Activated CD4-positive, alpha-beta T cell treated with anti-CD3 and anti-CD28 coated beads, Interleukin-2, Interleukin-6, amounts not matched to agents 100 ng/mL and 50 ng/mL, durations not matched to agents 16 hours and 8 hours (primary cell): ENCODE measurements at regions not wholly inside any gene's neighbourhood (a gene's known extent, or its start where the extent isn't known, plus 50 kb on each side); places are given as distances from the start of the nearest gene placed in this dataset.
"Not testable (repeated sequence)": the region's sequence is repeated elsewhere in the genome, so short reads cannot be mapped to it uniquely, and the experiment has no call there.

ENCODE experiments used
- DNase-seq: peaks from one replicate; pipeline ENCODE4 v3.0.0-alpha.2; 2020

GRCh38 chr21:28104346-28104745 lies 888.3 kb downstream of the LTN1 start:
- no peak for DNase-seq

DNA sequence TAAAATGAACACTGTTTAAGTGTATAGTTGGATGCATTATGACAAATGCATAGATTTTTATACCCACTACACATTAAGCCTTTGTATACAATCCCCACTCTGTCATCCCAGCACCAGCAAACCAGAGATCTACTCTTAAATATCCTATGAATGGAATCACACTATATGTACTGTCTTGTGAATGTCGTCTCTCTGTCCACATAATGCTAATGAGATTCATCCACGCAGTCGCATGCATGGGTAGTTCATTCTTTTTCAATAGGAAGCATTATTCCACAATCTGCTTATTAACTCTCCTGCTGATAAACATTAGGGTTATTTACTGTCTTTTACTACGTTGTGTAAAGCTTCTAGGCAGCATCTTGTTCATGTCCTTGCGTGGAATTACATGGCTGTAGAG lies 892.3 kb downstream of the LTN1 start:
- no peak for DNase-seq

GRCh38 chr21:28099001-28099705 lies 893.5 kb downstream of the LTN1 start:
- no peak for DNase-seq

- DNase-seq, result no peak
These were observed 901.2 kb downstream of the LTN1 start for GRCh38 chr21:28091466-28091865.

- no peak for DNase-seq
These were observed 902.1 kb downstream of the LTN1 start for GRCh38 chr21:28090546-28090945.

DNA sequence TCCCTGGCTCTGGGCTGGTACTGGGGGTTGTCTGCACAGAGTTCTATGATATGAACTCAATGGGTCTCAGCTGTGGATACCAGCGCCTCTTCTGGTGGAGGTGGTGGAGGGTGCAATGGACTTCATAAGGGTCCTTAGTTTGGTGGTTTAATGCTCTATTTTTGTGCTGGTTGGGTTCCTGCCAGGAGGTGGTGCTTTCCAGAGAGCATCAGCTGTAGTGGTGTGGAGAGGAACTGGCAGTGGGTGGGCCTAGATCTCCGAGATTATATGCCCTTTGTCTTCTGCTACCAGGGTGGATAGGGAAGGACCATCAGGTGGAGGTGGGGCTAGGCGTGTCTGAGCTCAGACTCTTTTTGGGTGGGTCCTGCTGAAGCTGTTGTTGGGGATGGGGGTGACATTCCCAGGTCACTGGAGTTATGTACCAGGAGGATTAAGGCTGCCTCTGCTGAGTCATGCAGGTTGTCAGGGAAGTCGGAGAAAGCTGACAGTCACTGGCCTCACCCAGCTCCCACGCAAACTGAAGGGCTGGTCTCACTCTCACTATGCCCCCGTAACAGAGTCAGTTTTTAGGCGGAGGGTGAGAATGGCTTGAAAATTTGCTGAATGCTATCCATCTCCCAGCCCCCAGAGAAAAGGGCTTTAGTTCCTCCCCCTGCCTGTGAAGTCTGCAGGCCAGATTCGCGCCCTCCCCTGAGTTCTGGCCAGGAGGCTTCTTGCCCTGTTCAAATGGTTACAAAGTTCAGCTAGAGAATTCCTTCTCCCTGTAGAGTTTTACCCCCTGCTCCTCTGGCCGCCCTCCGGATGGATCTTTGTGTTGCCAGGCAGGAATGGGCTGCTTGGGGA lies 902.9 kb downstream of the LTN1 start:
- DNase-seq, result no peak

DNA sequence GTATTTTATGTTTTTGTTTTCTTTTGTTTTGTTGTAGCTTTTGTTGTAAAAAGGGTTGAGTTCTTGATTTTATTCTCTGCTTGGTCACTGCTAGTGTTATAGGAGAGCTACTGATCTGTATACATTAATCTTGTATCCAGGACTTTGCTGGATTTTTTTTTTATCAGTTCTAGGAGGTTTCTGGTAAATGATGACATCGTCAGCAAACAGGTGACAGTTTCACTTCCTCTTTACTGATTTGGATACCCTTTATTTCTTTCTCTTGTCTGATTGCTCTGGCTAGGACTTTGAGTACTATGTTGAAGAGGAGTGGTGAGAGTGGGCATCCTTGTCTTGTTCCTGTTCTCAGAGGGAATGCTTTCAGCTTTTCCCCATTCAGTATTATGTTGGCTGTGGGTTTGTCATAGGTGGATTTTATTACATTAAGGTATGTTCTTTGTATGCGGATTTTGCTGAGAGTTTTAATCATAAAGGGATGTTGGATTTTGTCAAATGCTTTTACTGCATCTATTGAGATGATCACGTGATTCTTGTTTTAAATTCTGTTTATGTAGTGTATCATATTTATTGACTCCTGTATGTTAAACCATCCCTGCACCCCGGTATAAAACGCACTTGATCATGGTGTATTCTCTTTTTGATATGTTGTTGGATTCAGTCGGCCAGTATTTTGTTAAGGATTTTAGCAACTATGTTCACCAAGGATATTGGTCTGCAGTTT lies 905.7 kb downstream of the LTN1 start:
- no peak for DNase-seq

- DNase-seq, result no peak
These were observed 907.7 kb downstream of the LTN1 start for GRCh38 chr21:28084951-28085350.

DNA sequence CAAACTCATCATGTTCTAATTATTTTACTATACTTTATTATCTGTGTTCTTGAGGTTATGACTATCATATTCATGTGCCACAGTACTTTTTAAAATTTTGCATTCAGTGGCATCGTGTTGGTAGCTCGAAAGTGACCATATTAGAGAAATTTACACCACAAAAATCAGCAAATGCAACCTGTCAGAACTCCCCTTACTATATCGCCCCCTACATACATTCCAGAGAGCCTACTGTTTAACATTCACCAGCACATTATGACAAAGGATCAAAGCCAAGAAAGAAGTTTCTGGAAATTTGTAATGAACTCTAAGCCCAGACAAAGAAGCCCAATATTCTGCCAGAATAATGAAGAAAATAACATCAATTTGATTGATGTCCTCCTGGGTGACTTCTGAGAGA lies 909.3 kb downstream of the LTN1 start:
- DNase-seq, result no peak

DNA sequence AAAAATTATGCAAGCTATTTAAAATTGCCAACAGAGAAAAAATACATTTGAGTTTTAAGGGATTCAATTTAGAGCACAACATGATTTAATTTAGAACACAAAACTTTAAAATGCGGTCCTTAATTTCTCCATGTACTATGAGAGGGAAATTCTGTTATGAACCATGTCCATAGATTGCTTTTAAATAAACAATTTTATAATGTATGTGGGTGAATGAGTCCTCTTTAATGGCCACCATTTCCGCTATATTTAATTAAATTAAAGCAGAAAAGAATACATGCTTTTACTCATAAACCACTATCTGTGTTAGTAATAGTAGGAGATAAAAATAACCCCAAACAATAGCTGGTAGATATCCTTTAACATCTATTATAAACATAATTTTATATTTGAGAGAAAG lies 914.6 kb downstream of the LTN1 start:
- no peak for DNase-seq

GRCh38 chr21:28074676-28075075 lies 918.0 kb downstream of the LTN1 start:
- no peak for DNase-seq

DNA sequence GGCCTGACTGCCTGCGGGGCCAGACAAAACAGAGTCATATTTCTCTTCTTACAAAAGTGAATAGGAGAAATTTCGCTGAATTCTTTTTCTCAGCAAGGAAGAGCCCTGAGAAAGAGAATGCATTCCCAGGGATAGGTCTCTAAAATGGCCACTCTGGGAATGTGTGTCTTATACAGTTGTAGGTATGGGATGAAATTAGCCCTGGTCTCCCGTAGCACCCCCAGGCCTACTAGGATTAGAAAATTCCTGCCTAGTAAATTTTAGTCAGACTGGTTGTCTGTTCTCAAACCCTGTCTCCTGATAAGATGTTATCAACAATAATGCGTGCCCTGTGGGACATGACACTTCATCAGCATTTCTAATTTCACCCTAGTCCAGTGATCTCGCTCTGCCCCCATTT lies 920.1 kb downstream of the LTN1 start:
- DNase-seq, result no peak

DNA sequence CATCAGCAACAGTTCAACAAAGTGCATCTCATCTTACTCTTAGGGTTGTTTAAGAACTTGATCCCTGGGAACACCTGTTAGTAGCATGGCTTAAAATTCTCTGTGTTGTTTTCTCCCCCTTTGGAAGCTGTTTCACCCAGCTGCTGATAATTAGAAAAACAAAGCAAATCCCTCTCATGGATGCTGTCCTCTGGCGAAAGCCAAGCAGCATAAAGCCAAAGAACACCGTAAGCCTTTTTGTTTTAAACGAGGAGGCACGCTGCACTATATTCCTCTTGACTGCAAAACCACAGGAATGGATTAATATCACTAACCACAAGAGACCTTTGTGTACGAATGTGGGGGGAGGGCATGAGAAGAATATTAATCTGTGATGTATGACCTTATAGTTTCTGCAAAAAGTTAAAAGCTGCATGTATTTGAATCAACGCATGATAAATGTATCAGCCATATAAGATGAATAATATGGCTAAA lies 923.2 kb downstream of the LTN1 start:
- no peak for DNase-seq

DNA sequence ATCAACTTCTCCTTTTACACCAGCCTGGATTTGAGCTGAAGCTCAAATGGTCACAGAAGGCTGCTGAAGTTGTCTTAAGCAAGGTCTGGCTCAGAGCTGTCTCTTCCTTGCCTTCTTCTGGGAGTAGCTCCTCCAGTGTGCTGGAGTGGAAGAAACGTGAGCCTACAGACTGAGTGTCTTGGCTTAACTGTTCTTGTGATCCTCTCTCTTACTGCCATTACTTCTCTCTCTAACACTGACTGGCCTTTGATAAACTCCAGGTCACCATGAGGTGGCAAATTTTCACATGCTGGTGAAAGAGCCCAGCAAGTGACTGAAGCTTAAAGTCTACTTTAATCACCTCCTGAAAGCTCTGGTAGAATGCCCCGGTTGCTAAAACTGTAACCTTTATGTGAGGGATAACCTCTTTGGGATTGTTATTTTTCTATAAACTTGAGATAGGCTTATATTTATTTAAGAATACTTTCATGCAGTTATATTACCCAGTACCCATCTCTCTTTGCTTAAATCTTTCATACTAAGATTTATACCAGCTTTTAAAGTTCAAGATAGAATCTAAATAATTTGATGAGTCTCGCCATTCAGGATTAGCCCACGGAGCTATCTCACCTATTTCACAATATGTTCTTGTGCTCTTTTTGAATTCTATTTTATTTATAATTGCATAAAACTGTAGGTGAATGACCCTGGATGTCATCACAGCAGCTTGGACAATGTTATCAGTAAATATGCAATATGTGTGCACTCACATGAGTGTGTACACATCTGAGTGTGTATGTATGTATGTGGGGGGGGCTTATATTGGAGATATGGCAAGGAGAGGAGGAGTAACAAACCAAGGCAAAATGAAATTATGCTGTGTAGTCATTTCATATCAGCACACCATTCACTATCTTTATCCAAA lies 924.0 kb downstream of the LTN1 start:
- DNase-seq, result no peak

- no peak for DNase-seq
These were observed 925.9 kb downstream of the LTN1 start for GRCh38 chr21:28066596-28067387.

DNA sequence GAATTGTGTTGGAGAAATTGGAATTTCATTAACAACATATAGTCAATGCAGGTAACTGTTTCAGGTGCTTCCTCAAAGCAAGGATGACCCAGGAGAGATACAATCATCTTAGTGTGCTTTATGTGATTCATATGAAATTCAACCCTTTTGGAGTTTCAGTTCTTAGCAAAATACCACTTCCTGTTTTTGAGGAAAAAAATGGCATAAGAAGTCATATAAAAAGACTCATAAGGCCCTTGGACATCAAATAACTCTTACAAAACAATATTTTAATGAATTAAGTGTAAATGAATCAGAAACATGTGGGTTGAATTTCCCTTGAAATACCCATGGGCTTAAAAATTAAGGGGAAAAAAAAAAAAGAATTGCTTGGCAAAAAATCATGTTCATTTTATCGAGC lies 926.6 kb downstream of the LTN1 start:
- no peak for DNase-seq

DNA sequence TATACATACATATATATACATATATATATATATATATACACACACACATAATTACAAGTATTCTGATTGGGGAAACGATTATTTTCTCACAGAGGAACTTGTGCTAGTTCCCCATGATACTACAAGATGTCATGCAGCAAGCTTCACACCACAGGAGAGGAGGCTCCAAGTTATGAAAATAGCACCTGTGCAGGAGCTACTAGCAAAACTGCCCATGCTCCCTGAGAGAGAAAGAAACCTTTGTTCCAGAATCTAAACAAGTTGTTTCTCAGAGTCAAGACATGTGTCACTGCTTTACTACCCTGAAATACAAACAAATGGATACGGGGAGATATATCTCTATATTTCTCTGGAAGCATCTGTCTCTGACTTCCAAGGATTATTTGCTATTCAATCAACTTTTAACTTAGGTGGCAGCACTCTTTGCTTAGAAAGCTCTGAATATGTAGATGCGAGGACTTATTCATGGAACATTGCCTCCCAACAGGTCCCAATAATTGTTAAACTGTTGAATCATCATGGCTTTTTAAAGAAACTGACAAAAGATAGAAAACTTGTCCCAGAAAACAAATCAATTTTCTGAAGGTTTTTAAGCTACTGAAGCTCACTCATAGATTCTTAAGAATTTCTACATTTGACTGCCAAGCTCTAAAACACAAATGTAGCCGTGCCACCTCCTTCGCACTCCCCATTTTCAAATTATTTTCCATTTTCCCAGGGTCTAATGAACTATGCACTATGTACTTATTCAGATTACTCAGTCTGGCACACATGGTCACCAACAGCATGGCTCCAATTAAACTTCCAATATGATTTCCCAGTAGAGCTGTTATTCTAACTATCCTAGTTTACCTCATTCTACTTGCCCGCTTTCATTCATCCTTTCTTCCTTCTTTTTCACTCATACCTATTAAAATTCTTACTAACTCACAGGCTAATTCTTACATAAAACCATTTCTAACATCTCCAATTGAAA lies 929.1 kb downstream of the LTN1 start:
- DNase-seq, result no peak

DNA sequence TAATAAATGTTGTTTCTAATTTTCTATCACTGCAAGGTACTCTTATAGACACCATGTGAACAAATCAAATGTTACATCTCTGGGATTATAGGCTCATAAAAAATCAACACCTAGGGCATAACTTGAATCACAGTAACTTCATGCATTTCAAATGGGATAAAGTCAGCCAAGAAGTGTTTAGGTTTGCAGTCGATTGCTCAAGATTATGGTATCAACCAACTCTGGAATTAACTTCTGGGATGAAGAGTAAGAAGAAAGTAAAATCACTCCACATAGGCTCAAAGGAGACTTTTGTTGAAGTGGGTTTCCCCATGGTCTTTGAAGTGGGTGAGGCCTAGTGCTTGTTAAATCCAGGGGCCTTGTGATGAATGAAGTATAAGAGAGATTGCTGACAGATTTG lies 939.7 kb downstream of the LTN1 start:
- DNase-seq, result not testable (repeated sequence)

GRCh38 chr21:28051649-28052048 lies 941.0 kb downstream of the LTN1 start:
- not testable (repeated sequence) for DNase-seq

DNA sequence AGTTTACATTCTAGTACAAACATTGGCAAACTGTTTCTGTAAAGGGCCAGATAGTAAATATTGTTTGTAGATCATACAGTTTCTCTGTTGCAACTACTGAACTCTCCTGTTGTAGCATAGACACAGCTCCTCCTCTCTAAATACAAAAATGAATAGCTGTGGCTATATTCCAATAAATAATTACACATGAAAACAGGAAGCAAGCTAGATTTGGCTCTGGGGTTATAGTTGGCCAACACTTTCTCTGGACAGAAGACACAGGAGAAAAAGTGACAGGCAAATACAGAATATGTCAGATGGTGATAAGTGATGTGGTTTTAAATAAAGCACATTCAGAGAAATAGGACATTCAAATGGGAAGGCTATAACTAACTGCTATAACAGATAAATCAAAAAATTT lies 957.0 kb downstream of the LTN1 start:
- DNase-seq, result not testable (repeated sequence)
